ENCODE measurements at regions not wholly inside any gene's neighbourhood (a gene's known extent, or its start where the extent isn't known, plus 50 kb on each side); places are given as distances from the start of the nearest gene placed in this dataset.
A peak's percentile ranks its signal among the peaks of the same experiment; 100 is the strongest.

DNA sequence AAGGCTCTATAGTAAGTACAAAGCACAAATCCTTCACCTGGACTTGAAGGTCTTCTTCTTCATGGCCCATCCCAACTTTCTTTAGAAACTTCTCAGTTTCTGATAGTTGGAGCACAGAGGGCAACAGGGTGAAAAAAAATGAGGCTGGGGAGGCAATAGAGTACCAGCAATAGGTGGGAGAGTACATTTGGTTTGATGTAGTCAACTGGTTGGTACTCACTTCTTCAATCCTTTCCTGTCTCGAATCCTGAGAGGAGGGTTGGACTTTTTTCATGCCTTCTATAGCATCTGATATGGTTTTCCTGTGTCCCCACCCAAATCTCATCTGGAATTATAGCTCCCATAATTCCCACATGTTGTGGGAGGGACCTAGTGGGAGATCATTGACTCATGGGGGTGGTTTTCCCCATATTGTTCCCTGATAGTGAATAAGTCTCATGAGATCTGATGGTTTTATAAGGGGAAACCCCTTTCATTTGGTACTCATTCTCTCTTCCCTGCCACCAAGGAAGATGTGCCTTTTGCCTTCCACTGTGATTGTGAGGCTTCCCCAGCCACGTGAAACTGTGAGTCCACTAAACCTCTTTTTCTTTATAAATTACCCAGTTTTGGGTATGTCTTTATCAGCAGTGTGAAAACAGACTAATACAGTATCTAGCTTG, 75.9 kb upstream of the LCLAT1 start:
- no peak for DNase-seq (ENCODE audit: low read depth)

DNA sequence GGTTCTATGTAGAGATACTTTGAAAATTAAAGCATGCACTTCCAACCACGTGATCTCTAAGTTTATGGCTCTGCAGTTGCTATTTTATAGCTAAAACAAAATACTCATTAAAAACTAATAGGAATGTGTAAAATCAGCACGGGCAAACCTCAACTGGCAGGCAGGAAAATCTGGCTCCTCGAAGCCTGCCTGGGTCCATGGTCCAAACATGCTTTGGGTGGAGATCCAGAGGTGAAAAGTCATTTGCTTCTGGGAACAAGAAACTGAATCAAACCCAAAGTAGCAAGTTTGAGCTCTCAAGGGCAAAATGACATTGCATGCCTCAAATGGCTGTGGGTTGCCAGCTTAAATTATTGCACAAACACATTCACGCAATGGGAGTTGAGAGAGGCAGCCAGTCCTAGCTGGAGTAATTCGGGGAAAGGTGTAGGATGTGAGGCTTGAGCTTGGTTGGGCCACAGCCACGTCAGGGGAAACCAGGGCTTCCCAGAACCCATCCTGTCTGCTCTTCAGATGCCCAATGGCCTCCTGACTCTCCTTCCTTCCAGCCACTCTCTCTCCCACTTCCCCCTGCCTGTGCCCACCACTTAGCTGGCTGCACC, 75.2 kb upstream of the LCLAT1 start:
- no peak for DNase-seq (ENCODE audit: low read depth)

DNA sequence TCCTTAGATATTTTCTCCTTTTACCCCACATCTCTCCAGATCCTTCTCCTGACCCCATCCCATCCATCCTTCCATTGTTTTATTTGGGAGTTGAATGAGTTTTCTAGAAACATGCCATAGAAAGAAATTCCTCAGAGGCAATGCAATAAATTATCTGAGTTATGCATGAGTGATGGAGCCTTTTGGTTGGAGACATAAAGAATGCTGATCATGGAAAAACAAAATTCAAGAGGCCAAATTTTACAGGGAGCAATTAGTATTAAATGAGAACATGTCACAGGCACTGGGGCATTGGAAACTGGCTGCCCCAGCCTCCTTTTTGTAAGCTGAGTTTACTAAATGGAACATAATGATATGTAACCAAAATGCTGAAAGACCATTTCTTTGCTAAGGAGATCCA, 74.2 kb upstream of the LCLAT1 start:
- no peak for DNase-seq (ENCODE audit: low read depth)

DNA sequence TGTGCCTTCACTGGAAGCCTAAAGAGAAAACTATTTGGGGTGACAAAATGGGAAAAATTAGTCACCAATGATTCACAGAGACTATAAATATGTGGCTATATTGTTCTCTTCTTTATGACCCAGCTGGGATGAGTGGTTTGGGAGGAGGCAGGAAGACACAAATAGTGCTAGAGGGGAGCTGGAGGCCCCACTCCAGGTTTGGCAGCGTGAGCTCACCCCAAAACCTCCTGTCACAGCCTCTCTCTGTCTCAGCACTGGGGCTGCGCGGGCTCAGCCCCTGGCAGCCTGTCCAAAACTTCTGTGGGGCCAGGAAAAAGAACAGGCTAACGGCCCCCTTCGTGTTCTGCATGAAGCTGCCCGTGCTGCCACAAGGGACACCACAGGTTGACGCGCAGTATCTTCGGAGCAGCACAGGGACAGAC, 73.2 kb upstream of the LCLAT1 start:
- peak; percentile 92 for DNase-seq (ENCODE audit: low read depth)

DNA sequence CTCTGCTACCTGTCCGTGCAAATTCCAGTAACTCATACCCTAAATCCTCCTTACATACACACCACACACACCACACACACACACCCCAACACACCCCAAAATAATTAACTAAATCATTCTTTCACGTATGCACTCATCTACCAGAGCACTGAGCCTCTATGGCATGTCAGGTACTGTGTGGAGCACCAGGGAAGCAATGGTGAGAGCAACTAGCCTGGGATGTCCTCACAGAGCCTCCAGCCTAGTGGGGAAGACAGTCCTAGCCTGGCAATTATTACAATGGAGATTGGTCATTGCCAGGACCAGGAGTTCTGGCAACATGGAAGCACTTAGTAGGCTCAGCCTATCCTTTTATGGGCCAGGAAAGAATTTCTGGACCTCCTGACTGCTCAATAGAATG, 72.7 kb upstream of the LCLAT1 start:
- DNase-seq (ENCODE audit: low read depth) = no peak

DNA sequence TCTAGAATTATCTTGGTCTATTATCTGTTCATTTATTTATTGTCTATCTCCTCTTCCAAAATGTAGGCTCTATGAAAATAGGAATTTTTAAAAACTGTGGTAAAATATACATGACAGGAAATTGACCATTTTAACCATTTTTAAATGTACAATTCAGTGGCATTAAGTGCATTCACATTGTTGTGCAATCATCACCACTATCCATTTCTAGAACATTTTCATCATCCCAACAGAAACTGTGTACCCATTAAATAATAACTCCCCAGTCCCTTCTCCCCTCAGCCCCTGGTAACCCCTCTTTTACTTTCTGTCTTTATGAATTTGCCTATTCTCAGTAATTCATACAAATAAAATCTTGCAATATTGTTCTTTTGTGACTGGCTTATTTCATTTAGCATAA, 71.1 kb upstream of the LCLAT1 start:
- no peak for DNase-seq (ENCODE audit: low read depth)

DNA sequence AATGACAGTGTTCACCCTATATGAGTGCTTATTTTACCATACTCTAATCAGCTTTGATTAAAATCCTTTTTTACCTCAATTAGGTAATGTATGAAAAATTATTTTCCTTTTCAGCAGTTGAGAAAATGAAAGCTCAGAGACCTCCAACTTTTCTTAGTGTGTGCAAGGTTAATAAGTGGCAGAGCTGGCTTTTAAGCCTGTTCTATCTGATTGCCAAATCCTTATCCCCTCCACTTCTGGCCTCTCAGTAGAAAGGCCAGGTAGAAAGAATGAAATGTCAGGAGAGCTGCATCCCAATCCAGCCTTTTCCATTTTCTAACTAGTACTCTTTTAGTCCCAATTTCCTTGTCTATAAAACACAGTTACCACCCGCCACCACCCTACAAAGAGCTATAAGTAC, 67.6 kb upstream of the LCLAT1 start:
- no peak for DNase-seq (ENCODE audit: low read depth)

DNA sequence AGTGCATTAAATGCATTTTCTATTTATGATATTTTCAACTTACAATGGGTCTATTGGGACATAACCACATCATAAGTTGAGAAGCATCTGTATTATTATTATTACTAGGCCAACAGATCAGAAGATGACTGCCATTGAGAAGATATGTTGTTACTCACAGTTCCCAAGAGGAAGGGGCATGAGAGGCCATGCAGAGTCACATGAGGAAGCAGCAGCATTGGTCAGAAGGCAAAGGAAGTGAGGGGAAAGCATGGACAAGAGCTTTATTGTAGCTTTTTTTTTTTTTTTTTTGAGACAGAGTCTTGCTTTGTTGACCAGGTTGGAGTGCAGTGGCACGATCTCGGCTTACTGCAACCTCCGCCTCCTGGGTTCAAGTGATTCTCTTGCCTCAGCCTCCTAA, 66.2 kb upstream of the LCLAT1 start:
- DNase-seq (ENCODE audit: low read depth) = no peak

DNA sequence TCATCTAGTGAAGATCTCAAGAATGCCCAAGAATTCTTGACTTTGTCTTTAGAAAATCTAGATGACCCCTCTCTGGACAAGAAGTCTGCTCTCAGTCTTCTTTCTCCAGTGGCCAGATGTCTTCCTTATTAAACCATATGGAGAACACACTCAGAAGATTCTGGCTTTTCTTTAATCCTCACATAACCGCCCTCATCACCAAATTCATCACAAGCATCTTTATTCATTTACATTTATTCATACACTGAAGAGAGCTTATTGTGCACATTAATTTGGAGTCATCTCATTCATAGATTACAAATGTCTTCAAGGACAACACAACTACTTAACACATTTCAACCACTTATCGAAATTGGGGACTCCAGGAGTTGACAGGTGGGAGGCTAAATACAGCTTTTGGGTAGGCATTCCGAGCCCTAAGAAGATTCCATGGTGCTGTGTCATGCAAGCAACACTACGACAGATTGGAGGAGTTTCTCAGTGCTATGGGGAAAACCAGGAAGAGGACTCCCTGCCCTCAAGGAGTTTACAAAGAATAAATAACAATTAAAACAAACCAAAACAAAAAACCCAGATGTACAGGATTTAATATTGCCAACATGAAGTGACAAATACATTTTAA, 64.8 kb upstream of the LCLAT1 start:
- DNase-seq (ENCODE audit: low read depth) = no peak

DNA sequence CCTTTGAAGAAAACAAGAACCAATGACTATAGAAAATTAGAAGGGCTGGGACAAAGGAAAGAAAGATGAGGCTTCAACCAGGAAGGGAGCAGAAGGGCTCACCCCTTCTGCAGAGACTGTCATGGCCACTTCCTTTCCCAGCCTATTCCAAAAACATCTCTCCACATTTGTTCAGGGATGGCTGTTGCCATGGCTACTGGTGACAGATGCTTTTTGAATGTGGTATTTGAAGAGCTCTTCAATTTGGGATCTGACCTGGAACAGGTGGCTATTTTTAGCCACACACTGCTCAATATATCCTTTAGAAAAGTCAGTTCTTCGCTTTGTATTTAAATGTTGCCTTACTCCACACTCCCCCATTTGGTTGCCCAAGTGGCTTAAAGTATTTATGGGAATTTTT, 64.1 kb upstream of the LCLAT1 start:
- DNase-seq (ENCODE audit: low read depth) = no peak

DNA sequence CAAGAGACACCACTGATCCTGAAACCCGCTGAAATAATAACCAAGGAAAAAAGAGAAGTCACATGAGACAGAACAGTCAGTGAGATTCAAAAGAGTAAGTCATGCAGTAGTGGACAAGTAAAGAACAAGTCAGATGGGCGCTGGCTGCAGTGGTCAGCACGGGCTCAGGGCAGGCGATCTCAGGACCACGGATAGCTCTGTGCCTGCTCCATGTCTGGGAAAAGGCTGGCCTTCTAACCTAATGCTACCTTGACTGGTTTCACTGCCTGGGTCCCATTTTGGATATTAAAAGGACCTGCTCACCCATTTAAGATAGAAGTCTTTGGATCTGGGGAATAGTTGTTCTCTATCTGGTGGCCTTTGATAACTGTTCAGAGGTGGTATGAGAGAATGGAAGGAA, 61.7 kb upstream of the LCLAT1 start:
- DNase-seq (ENCODE audit: low read depth) = no peak

DNA sequence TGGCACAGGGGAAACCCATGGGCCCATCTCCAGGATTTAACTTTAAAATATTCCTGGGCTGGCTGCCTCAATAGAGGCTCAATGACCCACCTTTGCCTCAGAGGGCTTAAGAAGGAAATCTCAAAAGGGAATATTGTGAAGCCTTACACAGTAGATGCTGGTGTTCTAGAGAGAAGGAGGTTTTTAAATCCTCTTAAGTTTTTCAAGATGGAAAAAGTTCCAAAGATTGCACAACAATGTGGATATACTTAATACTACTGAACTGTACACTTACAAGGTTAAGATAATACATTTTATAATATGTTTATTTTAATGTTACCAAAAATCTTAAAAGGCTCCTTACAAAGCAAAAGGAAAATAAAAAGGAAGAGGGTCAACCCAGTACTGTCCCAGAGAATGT, 54.9 kb upstream of the LCLAT1 start:
- no peak for DNase-seq (ENCODE audit: low read depth)

DNA sequence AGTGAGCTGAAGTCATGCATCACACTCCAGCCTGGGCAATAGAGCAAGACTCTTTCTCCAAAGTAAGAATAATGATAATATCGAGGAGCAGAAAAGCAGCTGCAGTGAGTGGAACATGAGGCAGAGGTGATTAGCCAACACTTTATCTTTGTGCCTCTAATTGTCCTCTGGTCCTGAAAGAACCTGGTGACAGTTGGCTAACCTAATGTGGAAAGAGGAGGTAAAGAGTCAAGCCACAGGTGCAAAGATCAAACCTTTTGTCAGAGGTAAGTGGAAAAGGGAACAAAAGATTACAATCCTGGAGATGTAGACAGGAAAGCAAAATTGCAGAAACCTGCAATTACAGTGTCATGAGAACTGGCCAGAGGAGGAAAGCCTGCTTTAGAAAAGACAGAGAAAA, 53.5 kb upstream of the LCLAT1 start:
- no peak for DNase-seq (ENCODE audit: low read depth)

DNA sequence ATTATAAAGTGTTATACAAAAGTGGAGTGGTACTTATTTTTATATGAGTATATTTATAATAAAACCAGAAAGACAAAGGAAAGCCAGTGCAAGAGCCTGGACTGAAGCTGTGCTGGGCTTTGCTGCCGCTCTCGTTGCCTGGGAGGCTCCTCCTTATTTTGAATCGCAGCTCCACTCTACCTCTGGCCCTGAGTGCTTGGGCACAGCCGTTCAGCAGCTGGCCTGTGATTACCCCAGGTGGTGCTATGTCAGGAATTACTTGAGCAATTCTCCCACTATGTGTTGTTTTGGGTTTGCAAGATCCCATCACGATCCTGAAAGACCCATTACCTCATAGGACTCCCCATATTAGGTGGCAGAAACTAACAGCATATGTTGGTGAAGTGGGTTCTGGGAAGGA, 53.0 kb upstream of the LCLAT1 start:
- no peak for DNase-seq (ENCODE audit: low read depth)

DNA sequence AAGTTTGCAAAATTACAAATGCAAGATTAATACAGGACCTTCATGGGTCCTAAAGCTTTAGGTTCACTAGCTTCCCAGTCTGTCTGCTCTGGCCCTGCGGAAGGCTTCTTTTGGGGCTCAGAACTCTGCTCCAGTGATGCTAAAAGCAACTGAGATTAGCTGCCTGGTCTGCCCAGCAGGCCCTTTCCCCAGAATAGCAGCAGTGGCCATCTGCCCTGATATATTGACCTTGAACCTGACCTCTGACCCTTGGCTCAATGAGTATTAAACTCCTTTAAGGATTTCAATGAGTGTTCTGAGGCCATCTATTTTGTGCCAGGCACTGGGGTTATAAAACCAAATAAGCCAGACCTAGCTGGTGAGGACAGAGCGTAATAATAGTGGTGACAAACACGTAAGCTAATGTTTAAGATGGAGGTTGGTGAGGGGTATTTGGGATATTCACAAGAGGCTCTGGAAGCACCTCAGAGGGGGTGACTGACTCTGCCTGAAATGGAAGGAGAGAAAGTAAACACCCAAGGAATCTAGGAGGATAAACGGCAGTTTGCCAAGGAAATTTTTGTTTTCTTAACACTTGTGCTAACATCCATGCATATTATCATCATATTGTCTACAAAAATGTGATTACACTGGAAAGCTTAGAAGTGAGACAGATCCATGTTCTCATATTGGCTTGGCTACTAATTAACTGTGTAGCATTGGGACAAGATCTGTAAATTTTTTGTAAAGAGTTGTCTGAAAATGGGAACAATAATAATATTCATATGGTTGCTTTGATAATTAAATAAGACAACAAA, 50.4 kb upstream of the LCLAT1 start:
- DNase-seq (ENCODE audit: low read depth) = no peak
